WERI-Rb-1 (cell line): ENCODE measurements at regions not wholly inside any gene's neighbourhood (a gene's known extent, or its start where the extent isn't known, plus 50 kb on each side); places are given as distances from the start of the nearest gene placed in this dataset.

Source experiments
- DNase-seq: peaks from one replicate; pipeline ENCODE4 v3.0.0-alpha.2; 2020
- H3K27ac ChIP-seq: fragments of 250-450 bp; sonication (Bioruptor Pico); 2 replicates; pipeline ENCODE4 v1.5.1; 2020; ENCODE audit warnings: mild to moderate bottlenecking, moderate library complexity
- H3K27me3 ChIP-seq: fragments of 250-450 bp; sonication (Bioruptor Pico); 2 replicates; pipeline ENCODE4 v1.5.1; 2021; ENCODE audit warnings: mild to moderate bottlenecking, low read depth, moderate library complexity; ENCODE audit not compliant: insufficient read depth, severe bottlenecking
- H3K36me3 ChIP-seq: fragments of 250-450 bp; sonication (Bioruptor Pico); 2 replicates; pipeline ENCODE4 v1.5.1; 2020; ENCODE audit warnings: mild to moderate bottlenecking, moderate library complexity
- H3K4me3 ChIP-seq: 2 replicates; pipeline ENCODE4 v1.5.1; 2011; ENCODE audit warnings: low read depth, mild to moderate bottlenecking, control low read depth, low read length
- H3K9me3 ChIP-seq: fragments of 250-450 bp; sonication (Bioruptor Pico); 2 replicates; pipeline ENCODE4 v1.5.1; 2021; ENCODE audit warnings: mild to moderate bottlenecking, moderate library complexity; ENCODE audit not compliant: severe bottlenecking
- TF ChIP-seq, protein P1 (sequence below): IDR thresholded peaks from 2 replicates; pipeline ENCODE4 v1.5.1; 2011; ENCODE audit warnings: low read depth, mild to moderate bottlenecking, control low read depth, inconsistent platforms, low read length

DNA sequence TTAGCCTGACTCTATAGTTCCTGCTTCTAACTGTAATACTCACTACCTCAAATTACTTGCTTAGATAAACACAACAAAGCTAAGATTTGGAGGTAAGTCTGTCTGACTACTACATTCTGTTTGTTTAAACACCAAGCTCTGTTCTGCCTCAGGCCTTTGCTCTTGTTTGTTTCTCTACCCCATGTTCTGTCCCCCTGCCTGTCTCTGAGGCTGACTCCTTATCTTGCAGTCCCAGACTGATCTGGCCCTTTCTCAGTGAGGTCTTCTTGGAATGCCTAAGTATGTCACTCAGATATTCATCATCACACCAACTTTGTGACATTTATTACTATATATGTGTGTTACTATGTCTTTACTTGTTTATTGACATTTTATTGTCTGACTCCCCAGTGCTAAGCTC is 425.5 kb downstream of the LMO4 start:
- Histone ChIP-seq H3K4me3 (no peak overlapping the region), H3K27me3 (no peaks in the 10 kb centered on the region), H3K27ac (no peak overlapping the region), H3K9me3 (no peaks in the 10 kb centered on the region), H3K36me3 (no peaks in the 10 kb centered on the region)
- DNase-seq = no peak
- TF ChIP-seq, protein P1, sequence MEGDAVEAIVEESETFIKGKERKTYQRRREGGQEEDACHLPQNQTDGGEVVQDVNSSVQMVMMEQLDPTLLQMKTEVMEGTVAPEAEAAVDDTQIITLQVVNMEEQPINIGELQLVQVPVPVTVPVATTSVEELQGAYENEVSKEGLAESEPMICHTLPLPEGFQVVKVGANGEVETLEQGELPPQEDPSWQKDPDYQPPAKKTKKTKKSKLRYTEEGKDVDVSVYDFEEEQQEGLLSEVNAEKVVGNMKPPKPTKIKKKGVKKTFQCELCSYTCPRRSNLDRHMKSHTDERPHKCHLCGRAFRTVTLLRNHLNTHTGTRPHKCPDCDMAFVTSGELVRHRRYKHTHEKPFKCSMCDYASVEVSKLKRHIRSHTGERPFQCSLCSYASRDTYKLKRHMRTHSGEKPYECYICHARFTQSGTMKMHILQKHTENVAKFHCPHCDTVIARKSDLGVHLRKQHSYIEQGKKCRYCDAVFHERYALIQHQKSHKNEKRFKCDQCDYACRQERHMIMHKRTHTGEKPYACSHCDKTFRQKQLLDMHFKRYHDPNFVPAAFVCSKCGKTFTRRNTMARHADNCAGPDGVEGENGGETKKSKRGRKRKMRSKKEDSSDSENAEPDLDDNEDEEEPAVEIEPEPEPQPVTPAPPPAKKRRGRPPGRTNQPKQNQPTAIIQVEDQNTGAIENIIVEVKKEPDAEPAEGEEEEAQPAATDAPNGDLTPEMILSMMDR = no peak

DNA sequence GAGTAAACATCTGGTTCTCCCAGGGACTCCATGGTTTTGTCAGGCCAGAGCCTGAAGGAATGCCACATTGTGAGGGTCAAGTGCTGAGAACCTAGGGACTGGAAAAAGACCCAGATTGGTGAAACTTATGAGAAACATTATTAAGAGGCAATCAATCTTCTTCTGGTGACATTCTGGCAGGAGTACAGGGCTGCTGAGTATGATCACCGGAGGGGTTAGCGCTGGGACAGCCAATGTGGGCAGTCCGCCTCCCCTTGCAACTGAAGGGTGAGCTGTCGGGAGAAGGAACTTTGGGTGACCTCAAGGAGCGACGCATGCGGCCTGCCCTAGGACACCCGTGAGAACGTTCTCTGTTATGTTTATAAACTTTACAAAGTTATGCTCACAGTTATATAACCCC is 429.0 kb downstream of the LMO4 start:
- Histone ChIP-seq H3K27me3 (no peaks in the 10 kb centered on the region), H3K9me3 (no peaks in the 10 kb centered on the region), H3K4me3 (no peak overlapping the region), H3K27ac (no peak overlapping the region), H3K36me3 (no peaks in the 10 kb centered on the region)
- TF ChIP-seq, protein P1 = no peak
- DNase-seq = no peak

DNA sequence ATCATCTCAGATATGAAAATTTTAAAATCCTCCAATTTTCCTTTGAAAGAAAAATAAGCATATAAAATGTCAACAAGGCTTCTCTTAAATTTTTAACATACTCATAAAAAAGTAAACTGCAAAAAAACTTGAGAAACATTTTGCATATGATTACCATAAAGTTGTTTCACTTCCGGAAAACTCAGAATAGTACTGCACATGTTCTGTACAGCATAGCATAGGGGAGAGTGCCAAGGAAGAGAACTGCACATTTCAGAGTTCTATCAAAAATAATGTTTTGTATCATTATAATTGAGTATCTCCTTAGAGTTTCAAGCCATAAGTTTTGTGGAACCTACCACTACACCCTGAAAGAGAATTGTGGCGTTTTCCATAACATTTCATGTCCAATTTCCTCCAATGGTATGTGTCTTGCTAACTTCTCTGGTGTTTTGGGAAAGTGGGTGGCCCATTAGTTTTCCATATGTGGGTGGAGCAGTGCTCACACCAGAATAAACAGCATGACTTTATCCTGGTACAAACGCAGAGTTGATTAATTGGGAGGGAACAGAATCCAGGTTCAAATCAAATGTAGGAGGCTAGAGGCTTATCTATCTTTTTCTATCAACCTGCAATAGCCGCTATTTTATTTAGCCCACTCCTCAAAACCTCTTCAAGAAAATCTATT is 430.9 kb downstream of the LMO4 start:
- TF ChIP-seq, protein P1 = no peak
- no peaks in the 10 kb centered on the region for H3K36me3 ChIP-seq
- H3K4me3 ChIP-seq = no peak overlapping the region
- no peaks in the 10 kb centered on the region for H3K27me3 ChIP-seq
- H3K9me3 ChIP-seq = no peaks in the 10 kb centered on the region
- DNase-seq = no peak
- H3K27ac ChIP-seq = no peak overlapping the region

DNA sequence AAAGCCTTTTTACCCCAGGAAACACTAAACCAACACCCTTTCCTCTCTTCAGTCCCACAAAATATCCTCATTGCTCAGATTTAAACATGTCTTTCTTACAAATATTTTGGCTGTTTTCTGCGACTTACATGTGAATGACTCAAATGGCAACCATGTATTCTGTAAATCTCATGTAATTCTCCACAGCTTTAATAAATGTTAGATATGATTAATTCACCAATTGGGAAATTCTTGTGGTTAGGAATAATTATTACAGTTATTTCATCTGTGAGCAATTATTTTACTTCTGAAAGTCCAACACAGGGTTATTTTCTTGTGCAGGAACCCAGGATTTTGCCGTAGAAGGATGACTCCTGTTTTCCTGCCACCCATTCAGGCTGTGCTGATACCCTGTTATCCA is 431.5 kb downstream of the LMO4 start:
- H3K4me3 ChIP-seq = no peak overlapping the region
- TF ChIP-seq, protein P1 = no peak
- H3K27me3 ChIP-seq = no peaks in the 10 kb centered on the region
- H3K36me3 ChIP-seq = no peaks in the 10 kb centered on the region
- no peak overlapping the region for H3K27ac ChIP-seq
- no peak for DNase-seq
- H3K9me3 ChIP-seq = no peaks in the 10 kb centered on the region

DNA sequence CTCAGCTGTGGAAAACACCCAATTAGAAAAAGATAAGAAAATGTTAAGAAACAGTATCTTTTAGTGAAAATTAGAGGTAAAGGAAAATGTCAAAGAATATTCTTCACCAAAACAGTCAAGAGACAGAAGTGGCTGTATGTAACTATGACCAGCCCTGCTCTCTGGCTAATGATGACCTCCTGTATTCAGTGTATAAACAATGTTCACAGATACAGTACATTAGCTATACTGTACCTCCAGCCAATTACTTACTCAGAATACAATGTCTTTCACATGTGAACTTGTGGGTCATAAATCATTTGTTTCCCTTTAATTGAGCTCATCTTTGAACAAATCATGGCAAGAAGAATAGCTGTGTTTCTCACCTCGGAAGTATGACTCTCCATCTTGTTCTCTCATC is 432.0 kb downstream of the LMO4 start:
- H3K9me3 ChIP-seq = no peaks in the 10 kb centered on the region
- TF ChIP-seq, protein P1 = no peak
- no peaks in the 10 kb centered on the region for H3K27me3 ChIP-seq
- H3K4me3 ChIP-seq = no peak overlapping the region
- H3K36me3 ChIP-seq = no peaks in the 10 kb centered on the region
- DNase-seq = no peak
- H3K27ac ChIP-seq = no peak overlapping the region

DNA sequence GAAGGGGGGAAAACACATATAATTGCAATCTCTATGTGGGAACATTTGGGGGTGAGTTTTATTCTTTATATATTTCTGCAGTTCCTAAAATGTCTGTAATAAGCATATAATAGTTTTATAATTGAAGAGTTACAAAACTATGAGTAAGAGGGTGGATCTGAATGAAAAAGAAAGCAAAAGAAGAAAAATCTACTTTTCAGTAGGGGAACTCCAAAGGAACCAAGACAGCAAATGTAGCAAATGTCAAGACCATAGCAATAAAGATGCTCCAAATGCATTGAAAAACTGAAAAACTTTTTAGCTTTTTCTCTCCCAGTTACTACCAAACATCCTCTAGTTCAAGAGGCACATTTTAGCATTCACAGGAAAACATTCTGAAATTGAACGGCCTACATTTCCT is 434.8 kb downstream of the LMO4 start:
- no peak overlapping the region for H3K27ac ChIP-seq
- no peak overlapping the region for H3K4me3 ChIP-seq
- no peaks in the 10 kb centered on the region for H3K9me3 ChIP-seq
- DNase-seq = no peak
- TF ChIP-seq, protein P1 = no peak
- H3K27me3 ChIP-seq = no peaks in the 10 kb centered on the region
- H3K36me3 ChIP-seq = no peaks in the 10 kb centered on the region
